ENCODE measurements at regions not wholly inside any gene's neighbourhood (a gene's known extent, or its start where the extent isn't known, plus 50 kb on each side); places are given as distances from the start of the nearest gene placed in this dataset.

GRCh38 chr14:36405589-36406274 lies 85.3 kb upstream of the MBIP start:
- no peaks in the 10 kb centered on the region for H3K27me3 ChIP-seq
- no peaks in the 10 kb centered on the region for H3K4me1 ChIP-seq
- no peak for FAIRE-seq
- H3K27ac ChIP-seq: no peak overlapping the region
- 62 to 82% methylated on average over 1 of the region's 1 CpG for WGBS, 2 donors
- no peaks in the 10 kb centered on the region for H3K9me3 ChIP-seq
- no peak for ATAC-seq
- no peak overlapping the region for H3K4me3 ChIP-seq
- intact Hi-C loops (cut with DNase I): no loop called here
- H3K36me3 ChIP-seq: no peaks in the 10 kb centered on the region
- no peak for TF ChIP-seq CTCF (IDR thresholded peaks at IDR 0.05)
- no peak for DNase-seq

- H3K36me3 ChIP-seq: no peaks in the 10 kb centered on the region
- H3K4me3 ChIP-seq: no peak overlapping the region
- no peak for TF ChIP-seq CTCF (IDR thresholded peaks at IDR 0.05)
- H3K27ac ChIP-seq: no peak overlapping the region
- no peaks in the 10 kb centered on the region for H3K9me3 ChIP-seq
- no peaks in the 10 kb centered on the region for H3K27me3 ChIP-seq
- ATAC-seq (no peak), DNase-seq (no peak), FAIRE-seq (no peak)
- intact Hi-C loops (cut with DNase I): no loop called here
- 58 to 62% methylated on average over 2 of the region's 2 CpGs for WGBS, 2 donors
- no peaks in the 10 kb centered on the region for H3K4me1 ChIP-seq
These were observed 82.4 kb upstream of the MBIP start for GRCh38 chr14:36402867-36403266.

GRCh38 chr14:36398463-36399291 lies 78.2 kb upstream of the MBIP start:
- no peak overlapping the region for H3K4me3 ChIP-seq
- WGBS, 2 donors: 46 to 57% methylated on average over 5 of the region's 5 CpGs
- no peak for TF ChIP-seq CTCF (IDR thresholded peaks at IDR 0.05)
- H3K36me3 ChIP-seq: no peaks in the 10 kb centered on the region
- H3K9me3 ChIP-seq: no peaks in the 10 kb centered on the region
- no peaks in the 10 kb centered on the region for H3K27me3 ChIP-seq
- H3K27ac ChIP-seq: no peak overlapping the region
- no peak for FAIRE-seq
- H3K4me1 ChIP-seq: no peaks in the 10 kb centered on the region
- ATAC-seq: no peak
- intact Hi-C loops (cut with DNase I): no loop called here
- no peak for DNase-seq

- Histone ChIP-seq H3K4me1 (no peaks in the 10 kb centered on the region), H3K4me3 (no peak overlapping the region), H3K27ac (no peak overlapping the region), H3K36me3 (no peaks in the 10 kb centered on the region), H3K9me3 (no peaks in the 10 kb centered on the region), H3K27me3 (no peaks in the 10 kb centered on the region)
- TF ChIP-seq CTCF (IDR thresholded peaks at IDR 0.05): no peak
- FAIRE-seq (no peak), ATAC-seq (no peak), DNase-seq (no peak)
- intact Hi-C loops (cut with DNase I): no loop called here
These were observed 76.9 kb upstream of the MBIP start for GRCh38 chr14:36397357-36397756.

GRCh38 chr14:36396798-36397197 lies 76.4 kb upstream of the MBIP start:
- intact Hi-C loops (cut with DNase I): no loop called here
- ATAC-seq (no peak), DNase-seq (no peak), FAIRE-seq (no peak)
- Histone ChIP-seq H3K4me3 (no peak overlapping the region), H3K4me1 (no peaks in the 10 kb centered on the region), H3K27me3 (no peaks in the 10 kb centered on the region), H3K9me3 (no peaks in the 10 kb centered on the region), H3K36me3 (no peaks in the 10 kb centered on the region), H3K27ac (no peak overlapping the region)
- no peak for TF ChIP-seq CTCF (IDR thresholded peaks at IDR 0.05)

Measured in pancreas (tissue), 10 donors.